ENCODE measurements at regions not wholly inside any gene's neighbourhood (a gene's known extent, or its start where the extent isn't known, plus 50 kb on each side); places are given as distances from the start of the nearest gene placed in this dataset.

DNA sequence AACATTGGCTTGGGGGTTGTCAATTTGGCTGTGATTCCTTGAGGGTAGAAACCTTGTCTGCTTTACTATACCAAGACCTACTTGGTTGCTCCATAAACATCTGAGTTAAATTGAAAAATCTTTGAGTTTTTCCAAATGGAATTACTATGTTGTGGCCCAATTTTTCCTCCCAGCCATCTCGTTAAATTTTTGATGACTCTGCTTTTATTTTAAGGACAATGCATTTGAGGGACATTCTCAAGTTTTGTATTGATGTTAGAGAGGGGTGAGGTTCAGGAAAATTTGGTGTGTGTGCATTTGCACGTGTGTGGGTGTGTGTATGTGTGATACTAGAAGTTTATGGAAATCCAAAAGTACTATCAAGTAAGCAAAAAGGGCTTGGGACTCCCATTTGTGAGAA lies 491.4 kb upstream of the KLF4 start:
- H3K9ac ChIP-seq (ENCODE audit: low read depth, low read length), result no peak overlapping the region
- H3K9me3 ChIP-seq (ENCODE audit: control insufficient read depth, insufficient read depth, low read length), result no peaks in the 10 kb centered on the region
- no peaks in the 10 kb centered on the region for H3K27me3 ChIP-seq (ENCODE audit: control insufficient read depth, insufficient read depth, low read length)
- H3K4me1 ChIP-seq (ENCODE audit: control insufficient read depth, insufficient read depth, low read length), result peaks cover 5% of the 10 kb centered on the region
- H3K36me3 ChIP-seq (ENCODE audit: control insufficient read depth, insufficient read depth, low read length), result no peaks in the 10 kb centered on the region
- no peak overlapping the region for H3K27ac ChIP-seq (ENCODE audit: low read depth, low read length)
- no peak overlapping the region for H3K4me3 ChIP-seq (ENCODE audit: low read depth, low read length)

DNA sequence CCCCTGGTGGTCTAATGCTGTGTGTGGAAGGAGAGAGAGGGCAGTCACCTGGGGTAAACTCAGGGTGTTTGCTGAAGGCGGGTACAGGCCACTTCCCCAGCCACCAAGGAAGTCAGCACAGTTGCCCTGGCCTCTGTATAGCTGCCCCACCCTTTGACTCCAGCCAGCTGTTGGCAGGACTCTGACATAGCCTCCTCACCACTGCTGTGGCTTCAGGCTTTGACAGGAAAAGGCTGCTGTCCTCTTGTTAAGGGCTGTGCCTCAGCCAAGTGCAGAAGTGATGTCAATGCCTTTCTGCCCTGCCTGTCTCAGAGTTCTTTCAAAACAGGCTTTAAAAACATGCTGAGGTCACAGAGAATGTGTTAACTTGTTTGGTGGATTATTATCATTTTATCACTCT lies 487.2 kb upstream of the KLF4 start:
- Histone ChIP-seq H3K36me3 (ENCODE audit: control insufficient read depth, insufficient read depth, low read length) (no peaks in the 10 kb centered on the region), H3K9me3 (ENCODE audit: control insufficient read depth, insufficient read depth, low read length) (no peaks in the 10 kb centered on the region), H3K9ac (ENCODE audit: low read depth, low read length) (no peak overlapping the region), H3K4me1 (ENCODE audit: control insufficient read depth, insufficient read depth, low read length) (peaks cover 5% of the 10 kb centered on the region), H3K27me3 (ENCODE audit: control insufficient read depth, insufficient read depth, low read length) (no peaks in the 10 kb centered on the region), H3K4me3 (ENCODE audit: low read depth, low read length) (no peak overlapping the region), H3K27ac (ENCODE audit: low read depth, low read length) (no peak overlapping the region)

GRCh38 chr9:107975426-107976010 lies 485.9 kb upstream of the KLF4 start:
- Histone ChIP-seq H3K9ac (ENCODE audit: low read depth, low read length) (no peak overlapping the region), H3K4me1 (ENCODE audit: control insufficient read depth, insufficient read depth, low read length) (peaks cover 9% of the 10 kb centered on the region), H3K9me3 (ENCODE audit: control insufficient read depth, insufficient read depth, low read length) (no peaks in the 10 kb centered on the region), H3K36me3 (ENCODE audit: control insufficient read depth, insufficient read depth, low read length) (no peaks in the 10 kb centered on the region), H3K27me3 (ENCODE audit: control insufficient read depth, insufficient read depth, low read length) (no peaks in the 10 kb centered on the region), H3K4me3 (ENCODE audit: low read depth, low read length) (no peak overlapping the region), H3K27ac (ENCODE audit: low read depth, low read length) (no peak overlapping the region)

GRCh38 chr9:107973451-107973850 lies 483.9 kb upstream of the KLF4 start:
- Histone ChIP-seq H3K9me3 (ENCODE audit: control insufficient read depth, insufficient read depth, low read length) (no peaks in the 10 kb centered on the region), H3K4me3 (ENCODE audit: low read depth, low read length) (no peak overlapping the region), H3K27ac (ENCODE audit: low read depth, low read length) (no peak overlapping the region), H3K4me1 (ENCODE audit: control insufficient read depth, insufficient read depth, low read length) (peaks cover 9% of the 10 kb centered on the region), H3K27me3 (ENCODE audit: control insufficient read depth, insufficient read depth, low read length) (no peaks in the 10 kb centered on the region), H3K9ac (ENCODE audit: low read depth, low read length) (no peak overlapping the region), H3K36me3 (ENCODE audit: control insufficient read depth, insufficient read depth, low read length) (no peaks in the 10 kb centered on the region)

- Histone ChIP-seq H3K27ac (ENCODE audit: low read depth, low read length) (no peak overlapping the region), H3K27me3 (ENCODE audit: control insufficient read depth, insufficient read depth, low read length) (no peaks in the 10 kb centered on the region), H3K9me3 (ENCODE audit: control insufficient read depth, insufficient read depth, low read length) (no peaks in the 10 kb centered on the region), H3K36me3 (ENCODE audit: control insufficient read depth, insufficient read depth, low read length) (no peaks in the 10 kb centered on the region), H3K4me3 (ENCODE audit: low read depth, low read length) (no peak overlapping the region), H3K9ac (ENCODE audit: low read depth, low read length) (no peak overlapping the region), H3K4me1 (ENCODE audit: control insufficient read depth, insufficient read depth, low read length) (peaks cover 9% of the 10 kb centered on the region)
Observed at GRCh38 chr9:107972346-107972745, 482.8 kb upstream of the KLF4 start.

DNA sequence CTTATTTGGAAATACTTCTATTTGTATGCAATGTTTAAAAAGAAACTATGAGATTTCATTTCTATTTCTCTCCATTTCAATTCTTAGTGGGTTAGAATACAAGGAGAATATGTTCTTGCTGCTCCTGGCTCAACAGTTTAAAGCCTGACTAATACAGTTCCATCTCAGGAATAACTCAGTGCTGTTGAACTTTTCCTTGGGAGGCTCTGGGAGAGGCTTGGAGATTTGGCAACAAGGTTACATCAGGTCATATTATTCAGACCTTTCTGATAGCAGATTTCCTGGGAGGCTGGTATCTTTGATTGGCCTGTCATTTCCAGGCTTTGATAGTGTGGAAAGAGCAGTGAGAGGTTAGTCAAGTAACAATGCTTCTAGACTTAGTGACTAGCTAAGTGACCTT lies 481.7 kb upstream of the KLF4 start:
- H3K27ac ChIP-seq (ENCODE audit: low read depth, low read length), result no peak overlapping the region
- H3K4me1 ChIP-seq (ENCODE audit: control insufficient read depth, insufficient read depth, low read length), result 0 out of 2 replicates have a peak, but pooled peaks cover 3% of the 10 kb centered on the region
- no peak overlapping the region for H3K4me3 ChIP-seq (ENCODE audit: low read depth, low read length)
- no peaks in the 10 kb centered on the region for H3K27me3 ChIP-seq (ENCODE audit: control insufficient read depth, insufficient read depth, low read length)
- H3K9me3 ChIP-seq (ENCODE audit: control insufficient read depth, insufficient read depth, low read length), result no peaks in the 10 kb centered on the region
- H3K36me3 ChIP-seq (ENCODE audit: control insufficient read depth, insufficient read depth, low read length), result no peaks in the 10 kb centered on the region
- no peak overlapping the region for H3K9ac ChIP-seq (ENCODE audit: low read depth, low read length)

- H3K9ac ChIP-seq (ENCODE audit: low read depth, low read length), result no peak overlapping the region
- H3K36me3 ChIP-seq (ENCODE audit: control insufficient read depth, insufficient read depth, low read length), result no peaks in the 10 kb centered on the region
- H3K4me1 ChIP-seq (ENCODE audit: control insufficient read depth, insufficient read depth, low read length), result 0 out of 2 replicates have a peak, but pooled peaks cover 3% of the 10 kb centered on the region
- H3K27ac ChIP-seq (ENCODE audit: low read depth, low read length), result no peak overlapping the region
- no peak overlapping the region for H3K4me3 ChIP-seq (ENCODE audit: low read depth, low read length)
- H3K27me3 ChIP-seq (ENCODE audit: control insufficient read depth, insufficient read depth, low read length), result no peaks in the 10 kb centered on the region
- H3K9me3 ChIP-seq (ENCODE audit: control insufficient read depth, insufficient read depth, low read length), result no peaks in the 10 kb centered on the region; the same call in 1 of the 2 replicates
Observed at GRCh38 chr9:107970726-107971125, 481.2 kb upstream of the KLF4 start.

- no peaks in the 10 kb centered on the region for H3K36me3 ChIP-seq (ENCODE audit: control insufficient read depth, insufficient read depth, low read length)
- no peak overlapping the region for H3K27ac ChIP-seq (ENCODE audit: low read depth, low read length)
- no peaks in the 10 kb centered on the region; the same call in 1 of the 2 replicates for H3K9me3 ChIP-seq (ENCODE audit: control insufficient read depth, insufficient read depth, low read length)
- H3K4me3 ChIP-seq (ENCODE audit: low read depth, low read length), result no peak overlapping the region
- H3K9ac ChIP-seq (ENCODE audit: low read depth, low read length), result no peak overlapping the region
- no peaks in the 10 kb centered on the region for H3K27me3 ChIP-seq (ENCODE audit: control insufficient read depth, insufficient read depth, low read length)
- H3K4me1 ChIP-seq (ENCODE audit: control insufficient read depth, insufficient read depth, low read length), result 0 out of 2 replicates have a peak, but pooled peaks cover 3% of the 10 kb centered on the region
Observed at GRCh38 chr9:107969727-107970126, 480.2 kb upstream of the KLF4 start.

DNA sequence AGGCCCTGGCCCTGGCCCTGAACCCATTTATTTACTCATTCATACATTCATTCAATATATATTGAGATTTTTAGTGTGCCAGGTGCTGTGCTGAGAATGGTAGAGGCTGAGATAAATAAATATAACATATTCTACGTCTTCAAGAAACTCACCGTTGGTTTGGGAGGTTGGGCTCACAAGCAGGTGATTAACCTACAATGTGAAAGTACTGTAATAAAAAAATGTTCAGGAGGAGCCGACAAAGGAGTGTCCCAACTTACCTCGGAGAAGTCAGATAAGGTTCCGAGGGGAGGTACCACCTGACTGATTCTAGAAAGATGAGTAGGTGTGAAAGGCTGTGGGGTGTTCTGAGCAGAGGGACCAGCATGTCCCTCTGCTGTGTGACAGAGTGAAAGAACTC lies 479.6 kb upstream of the KLF4 start:
- no peaks in the 10 kb centered on the region; the same call in 1 of the 2 replicates for H3K9me3 ChIP-seq (ENCODE audit: control insufficient read depth, insufficient read depth, low read length)
- no peaks in the 10 kb centered on the region for H3K36me3 ChIP-seq (ENCODE audit: control insufficient read depth, insufficient read depth, low read length)
- no peak overlapping the region for H3K9ac ChIP-seq (ENCODE audit: low read depth, low read length)
- no peaks in the 10 kb centered on the region for H3K27me3 ChIP-seq (ENCODE audit: control insufficient read depth, insufficient read depth, low read length)
- no peak overlapping the region for H3K4me3 ChIP-seq (ENCODE audit: low read depth, low read length)
- 0 out of 2 replicates have a peak, but pooled peaks cover 3% of the 10 kb centered on the region for H3K4me1 ChIP-seq (ENCODE audit: control insufficient read depth, insufficient read depth, low read length)
- H3K27ac ChIP-seq (ENCODE audit: low read depth, low read length), result no peak overlapping the region

GRCh38 chr9:107963246-107963645 lies 473.7 kb upstream of the KLF4 start:
- Histone ChIP-seq H3K27me3 (ENCODE audit: control insufficient read depth, insufficient read depth, low read length) (no peaks in the 10 kb centered on the region), H3K27ac (ENCODE audit: low read depth, low read length) (no peak overlapping the region), H3K9ac (ENCODE audit: low read depth, low read length) (no peak overlapping the region), H3K36me3 (ENCODE audit: control insufficient read depth, insufficient read depth, low read length) (no peaks in the 10 kb centered on the region), H3K9me3 (ENCODE audit: control insufficient read depth, insufficient read depth, low read length) (no peaks in the 10 kb centered on the region; the same call in 1 of the 2 replicates), H3K4me1 (ENCODE audit: control insufficient read depth, insufficient read depth, low read length) (no peaks in the 10 kb centered on the region), H3K4me3 (ENCODE audit: low read depth, low read length) (no peak overlapping the region)

- Histone ChIP-seq H3K4me1 (ENCODE audit: control insufficient read depth, insufficient read depth, low read length) (no peaks in the 10 kb centered on the region), H3K36me3 (ENCODE audit: control insufficient read depth, insufficient read depth, low read length) (no peaks in the 10 kb centered on the region), H3K9ac (ENCODE audit: low read depth, low read length) (no peak overlapping the region), H3K27ac (ENCODE audit: low read depth, low read length) (no peak overlapping the region), H3K4me3 (ENCODE audit: low read depth, low read length) (no peak overlapping the region), H3K9me3 (ENCODE audit: control insufficient read depth, insufficient read depth, low read length) (no peaks in the 10 kb centered on the region; the same call in 1 of the 2 replicates), H3K27me3 (ENCODE audit: control insufficient read depth, insufficient read depth, low read length) (no peaks in the 10 kb centered on the region)
Observed at GRCh38 chr9:107960916-107961315, 471.3 kb upstream of the KLF4 start.

Measured in HUES48 (cell line).